Stomach (tissue), 8 donors: ENCODE measurements at regions not wholly inside any gene's neighbourhood (a gene's known extent, or its start where the extent isn't known, plus 50 kb on each side); places are given as distances from the start of the nearest gene placed in this dataset.

Experiments
- DNase-seq, 2 donors: peaks; one replicate each; pipeline versions ENCODE4 v3.0.0 to v3.0.0-alpha.2; 2013 to 2019
- H3K27ac ChIP-seq, 5 donors: fragments of 200-600 bp in 4 of 5; sonication (generic) in 4 of 5; one replicate each; pipeline ENCODE4 v1.5.1; 2013 to 2019; ENCODE audit warnings: mild to moderate bottlenecking in 1 of 5, moderate library complexity in 1 of 5
- H3K27me3 ChIP-seq, 3 donors: fragments of 200-600 bp; sonication (generic); one replicate each; pipeline ENCODE4 v1.5.1; 2017 to 2019; ENCODE audit warnings: mixed run types in 1 of 3
- H3K36me3 ChIP-seq, 4 donors: fragments of 200-600 bp; sonication (generic); 1 replicate in 3 of 4; 2 replicates in 1 of 4; pipeline ENCODE4 v1.5.1; 2016 to 2019
- H3K4me1 ChIP-seq, 4 donors: fragments of 200-600 bp; sonication (generic); one replicate each; pipeline ENCODE4 v1.5.1; 2016 to 2019
- H3K4me3 ChIP-seq, 4 donors: fragments of 200-600 bp; sonication (generic) in 3 of 4; one replicate each; pipeline ENCODE4 v1.5.1; 2016 to 2019; ENCODE audit warnings: mild to moderate bottlenecking in 1 of 4
- H3K9me3 ChIP-seq, 4 donors: fragments of 200-600 bp; sonication (generic); one replicate each; pipeline ENCODE4 v1.5.1; 2016 to 2019
- EP300 ChIP-seq: sonication (generic); formaldehyde crosslinking; IDR thresholded peaks from one replicate; pipeline ENCODE4 v1.6.1; 2017; ENCODE audit warnings: antibody characterized with exemption
- POLR2A ChIP-seq, 4 donors: fragments of 450-650 bp; IDR thresholded peaks; one replicate each; pipeline ENCODE4 v1.6.1; 2016; ENCODE audit warnings: antibody characterized with exemption in 4 of 4, control low read depth in 2 of 4, mild to moderate bottlenecking in 1 of 4, moderate library complexity in 1 of 4
- POLR2AphosphoS5 ChIP-seq, 3 donors: sonication (generic); formaldehyde crosslinking; IDR thresholded peaks; one replicate each; pipeline ENCODE4 v1.6.1; 2016; ENCODE audit warnings: antibody characterized with exemption in 3 of 3
- WGBS, 5 donors: extraction: QIAGEN DNeasy Blood & Tissue Kit in 3 of 5; methylation state at CpG; one replicate each; pipeline versions ENCODE4 v1.1.5 to v1.1.7; 2013 to 2018; 5-methylcytosine and 5-hydroxymethylcytosine counted together
- intact Hi-C: fragments of 100-400 bp; cut with DNase I; formaldehyde crosslinking; loops from one replicate; pipeline ENCODE4 v1.15.1; 2023; ENCODE audit warnings: low total_unique reads
- TF ChIP-seq, protein P1 (sequence below), 7 experiments: fragments of 450-650 bp in 4 of 7; fragments of 200-600 bp in 3 of 7; sonication (generic) in 3 of 7; IDR thresholded peaks; one replicate each; pipeline ENCODE4 v1.5.1; 2016 to 2019; ENCODE audit warnings: antibody characterized with exemption in 7 of 7, control low read depth in 2 of 7, mild to moderate bottlenecking in 1 of 7
- donor health status: healthy with polysubstance abuse.
- donor health status: Bipolar disorder and iron deficiency.
- donor health status: healthy.

DNA sequence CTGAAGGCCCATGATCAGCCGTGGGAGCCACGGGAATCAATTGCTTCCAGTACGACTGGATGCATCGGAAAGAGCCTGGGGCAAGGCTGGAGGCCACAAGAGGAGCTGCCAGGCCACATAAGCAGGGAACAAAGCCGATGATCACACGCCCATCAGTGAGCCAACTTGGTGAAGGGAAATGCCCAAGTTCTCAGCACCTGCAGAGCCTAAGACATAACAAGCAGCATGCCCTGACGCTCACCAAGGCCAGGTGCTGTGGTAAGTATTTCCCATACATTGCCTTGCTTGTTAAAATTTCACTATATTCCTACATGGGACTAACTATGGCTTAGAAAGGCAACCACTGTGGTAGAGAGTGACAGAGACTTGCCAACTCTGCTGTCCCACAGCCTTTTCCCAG is 555.9 kb downstream of the BCL11B start:
- TF ChIP-seq POLR2AphosphoS5 (IDR thresholded peaks at IDR 0.05) (no peak), POLR2A (IDR thresholded peaks at IDR 0.05) (no peak), EP300 (no peak)
- TF ChIP-seq, protein P1, sequence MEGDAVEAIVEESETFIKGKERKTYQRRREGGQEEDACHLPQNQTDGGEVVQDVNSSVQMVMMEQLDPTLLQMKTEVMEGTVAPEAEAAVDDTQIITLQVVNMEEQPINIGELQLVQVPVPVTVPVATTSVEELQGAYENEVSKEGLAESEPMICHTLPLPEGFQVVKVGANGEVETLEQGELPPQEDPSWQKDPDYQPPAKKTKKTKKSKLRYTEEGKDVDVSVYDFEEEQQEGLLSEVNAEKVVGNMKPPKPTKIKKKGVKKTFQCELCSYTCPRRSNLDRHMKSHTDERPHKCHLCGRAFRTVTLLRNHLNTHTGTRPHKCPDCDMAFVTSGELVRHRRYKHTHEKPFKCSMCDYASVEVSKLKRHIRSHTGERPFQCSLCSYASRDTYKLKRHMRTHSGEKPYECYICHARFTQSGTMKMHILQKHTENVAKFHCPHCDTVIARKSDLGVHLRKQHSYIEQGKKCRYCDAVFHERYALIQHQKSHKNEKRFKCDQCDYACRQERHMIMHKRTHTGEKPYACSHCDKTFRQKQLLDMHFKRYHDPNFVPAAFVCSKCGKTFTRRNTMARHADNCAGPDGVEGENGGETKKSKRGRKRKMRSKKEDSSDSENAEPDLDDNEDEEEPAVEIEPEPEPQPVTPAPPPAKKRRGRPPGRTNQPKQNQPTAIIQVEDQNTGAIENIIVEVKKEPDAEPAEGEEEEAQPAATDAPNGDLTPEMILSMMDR (IDR thresholded peaks at IDR 0.05) = no peak
- H3K4me3 ChIP-seq = no peak overlapping the region
- H3K4me1 ChIP-seq = no peaks in the 10 kb centered on the region
- 81 to 87% (median 85%) methylated on average over 7 of the region's 7 CpGs for WGBS, 5 donors
- H3K9me3 ChIP-seq = no peaks in the 10 kb centered on the region
- no peak overlapping the region for H3K27ac ChIP-seq
- no peaks in the 10 kb centered on the region for H3K36me3 ChIP-seq
- DNase-seq = no peak
- intact Hi-C loops = no loop called here
- peaks cover 0 to 23% (median 0%) of the 10 kb centered on the region in 3 donors for H3K27me3 ChIP-seq

GRCh38 chr14:98721061-98721460 is 550.9 kb downstream of the BCL11B start:
- intact Hi-C loops = no loop called here
- no peak overlapping the region for H3K27ac ChIP-seq
- peaks cover 0 to 14% (median 0%) of the 10 kb centered on the region in 3 donors for H3K27me3 ChIP-seq
- H3K4me3 ChIP-seq = no peak overlapping the region
- 76 to 95% (median 91%) methylated on average over 1 of the region's 1 CpG for WGBS, 5 donors
- no peaks in the 10 kb centered on the region for H3K36me3 ChIP-seq
- no peak for DNase-seq
- H3K4me1 ChIP-seq = no peaks in the 10 kb centered on the region
- H3K9me3 ChIP-seq = no peaks in the 10 kb centered on the region
- TF ChIP-seq POLR2AphosphoS5 (IDR thresholded peaks at IDR 0.05) (no peak), POLR2A (IDR thresholded peaks at IDR 0.05) (no peak), EP300 (no peak)
- TF ChIP-seq, protein P1 (IDR thresholded peaks at IDR 0.05) = no peak

- 54 to 69% (median 56%) methylated on average over 9 of the region's 9 CpGs for WGBS, 5 donors
- H3K9me3 ChIP-seq = no peaks in the 10 kb centered on the region
- no peaks in the 10 kb centered on the region for H3K36me3 ChIP-seq
- peaks cover 0 to 32% (median 0%) of the 10 kb centered on the region in 3 donors for H3K27me3 ChIP-seq
- intact Hi-C loops = no loop called here
- H3K27ac ChIP-seq = no peak overlapping the region
- TF ChIP-seq EP300 = no peak
- no peak for TF ChIP-seq POLR2A (IDR thresholded peaks at IDR 0.05)
- no peak for TF ChIP-seq POLR2AphosphoS5 (IDR thresholded peaks at IDR 0.05)
- TF ChIP-seq, protein P1 (IDR thresholded peaks at IDR 0.05) = no peak
- no peak overlapping the region for H3K4me3 ChIP-seq
- no peak for DNase-seq
- no peaks in the 10 kb centered on the region for H3K4me1 ChIP-seq
Measured at GRCh38 chr14:98724734-98725133, 547.3 kb downstream of the BCL11B start.

GRCh38 chr14:98725191-98725590 is 546.8 kb downstream of the BCL11B start:
- TF ChIP-seq EP300 (no peak), POLR2AphosphoS5 (IDR thresholded peaks at IDR 0.05) (no peak), POLR2A (IDR thresholded peaks at IDR 0.05) (no peak)
- TF ChIP-seq, protein P1 (IDR thresholded peaks at IDR 0.05) = no peak
- Histone ChIP-seq H3K4me1 (no peaks in the 10 kb centered on the region), H3K9me3 (no peaks in the 10 kb centered on the region), H3K36me3 (no peaks in the 10 kb centered on the region), H3K27me3 (peaks cover 0 to 32% (median 0%) of the 10 kb centered on the region in 3 donors), H3K4me3 (no peak overlapping the region), H3K27ac (no peak overlapping the region)
- intact Hi-C loops = no loop called here
- WGBS, 5 donors = 59 to 84% (median 75%) methylated on average over 7 of the region's 7 CpGs
- DNase-seq = no peak
